GM12878 (cell line): ENCODE measurements at regions not wholly inside any gene's neighbourhood (a gene's known extent, or its start where the extent isn't known, plus 50 kb on each side); places are given as distances from the start of the nearest gene placed in this dataset.

Experiments
- ATAC-seq: fragments of 200-7000 bp; cut with Tn5 transposase; 3 replicates; pipeline ENCODE4 v1.9.1; 2020; ENCODE audit warnings: mild to moderate bottlenecking, moderate library complexity
- BruUV-seq: library from RNA; stranded (reverse); fragments of 400-500 nt; replicated peaks from 2 replicates; lab custom pipeline; 2021; lab: Mats Ljungman, UMichigan
- CTCF ChIA-PET: fragments of 300-600 bp; sonication (Branson Sonifier 250); formaldehyde crosslinking; extraction: SDS; loops from one replicate; lab custom pipeline; 2021; ENCODE audit warnings: inconsistent platforms; lab: Yijun Ruan, JAX
- POLR2A ChIA-PET: fragments of 350-600 bp; formaldehyde crosslinking; extraction: SDS; loops from one replicate; lab custom pipeline; 2021; ENCODE audit warnings: inconsistent platforms; lab: Charles Lee
- RAD21 ChIA-PET: fragments of 300-600 bp; sonication (Branson Sonifier 250); formaldehyde crosslinking; loops from one replicate; lab custom pipeline; 2023; ENCODE audit warnings: antibody characterized with exemption; ENCODE audit not compliant: unreplicated experiment; lab: Charles Lee
- SMC1A ChIA-PET: fragments of 300-600 bp; sonication (Branson Sonifier 250); formaldehyde crosslinking; loops from one replicate; lab custom pipeline; 2023; ENCODE audit not compliant: unreplicated experiment, uncharacterized antibody; lab: Charles Lee
- DNase-seq: peaks from one replicate; pipeline ENCODE4 v3.0.0-alpha.2; 2011; ENCODE audit warnings: low read depth, low spot score
- FAIRE-seq: peaks from 3 replicates; lab custom pipeline; 2011; peaks lifted over from hg19 to GRCh38; lab: Jason Lieb, UNC
- H2AFZ ChIP-seq: 2 replicates; pipeline ENCODE4 v1.6.0; 2011; ENCODE audit warnings: low read depth, low read length, control low read depth; ENCODE audit not compliant: control insufficient read depth
- H3K27ac ChIP-seq: 2 replicates; pipeline ENCODE4 v1.5.1; 2011; ENCODE audit warnings: control low read depth; ENCODE audit not compliant: control insufficient read depth, insufficient read depth
- H3K27me3 ChIP-seq, 2 experiments: replicated peaks in 1 of 2; 2 replicates each; pipeline versions ENCODE4 v1.6.0 to v1.6.1; 2011; ENCODE audit warnings: low read length in 1 of 2; ENCODE audit not compliant: control insufficient read depth in 2 of 2, insufficient read depth in 2 of 2
- H3K36me3 ChIP-seq, 2 experiments: 2 replicates each; pipeline ENCODE4 v1.5.1; 2011; ENCODE audit warnings: low read length in 1 of 2; ENCODE audit not compliant: control insufficient read depth in 2 of 2, insufficient read depth in 2 of 2
- H3K4me1 ChIP-seq: 2 replicates; pipeline ENCODE4 v1.6.1; 2011; ENCODE audit warnings: mild to moderate bottlenecking, low read length, moderate library complexity, mixed read lengths; ENCODE audit not compliant: control insufficient read depth, insufficient read depth
- H3K4me2 ChIP-seq: 2 replicates; pipeline ENCODE4 v1.6.0; 2011; ENCODE audit warnings: control low read depth; ENCODE audit not compliant: control insufficient read depth, insufficient read depth
- H3K4me3 ChIP-seq: fragments of 200-600 bp; sonication (generic); 2 replicates; pipeline ENCODE4 v1.5.1; 2016
- H3K79me2 ChIP-seq: 2 replicates; pipeline ENCODE4 v1.6.0; 2011; ENCODE audit warnings: low read length; ENCODE audit not compliant: control insufficient read depth, insufficient read depth
- H3K9ac ChIP-seq: 2 replicates; pipeline ENCODE4 v1.8.0; 2011; ENCODE audit warnings: low read length, control low read depth, mixed read lengths; ENCODE audit not compliant: control insufficient read depth, insufficient read depth
- H3K9me3 ChIP-seq: replicated peaks from 3 replicates; pipeline ENCODE4 v1.5.1; 2011; ENCODE audit warnings: mild to moderate bottlenecking, low read length; ENCODE audit not compliant: control insufficient read depth, insufficient read depth
- H4K20me1 ChIP-seq: 2 replicates; pipeline ENCODE4 v1.6.0; 2011; ENCODE audit not compliant: control insufficient read depth, insufficient read depth
- CHD4 ChIP-seq: fragments of 200-600 bp; sonication (generic); IDR thresholded peaks from 2 replicates; pipeline ENCODE4 v1.6.1; 2016; ENCODE audit warnings: mild to moderate bottlenecking
- CREB1 ChIP-seq: IDR thresholded peaks from 2 replicates; pipeline ENCODE4 v1.6.1; 2012; ENCODE audit warnings: low read depth, mild to moderate bottlenecking, inconsistent platforms
- FOXK2 ChIP-seq: fragments of 450-650 bp; IDR thresholded peaks from 2 replicates; pipeline ENCODE4 v1.6.1; 2017; ENCODE audit warnings: mild to moderate bottlenecking, moderate library complexity
- GABPA ChIP-seq: IDR thresholded peaks from 2 replicates; pipeline ENCODE4 v1.6.1; 2014; ENCODE audit warnings: antibody characterized with exemption, low read depth, mild to moderate bottlenecking, inconsistent platforms
- IKZF2 ChIP-seq, 2 experiments: fragments of 450-650 bp; IDR thresholded peaks; 2 replicates each; pipeline ENCODE4 v1.6.1; 2017; ENCODE audit warnings: mild to moderate bottlenecking in 2 of 2, moderate library complexity in 2 of 2
- JUNB ChIP-seq: IDR thresholded peaks from 2 replicates; pipeline ENCODE4 v1.6.1; 2016; ENCODE audit warnings: antibody characterized with exemption, mild to moderate bottlenecking
- NR2C1 ChIP-seq: fragments of 450-650 bp; IDR thresholded peaks from 2 replicates; pipeline ENCODE4 v1.6.1; 2017; ENCODE audit warnings: antibody characterized with exemption, mild to moderate bottlenecking, moderate library complexity
- PML ChIP-seq: IDR thresholded peaks from 2 replicates; pipeline ENCODE4 v1.6.1; 2012; ENCODE audit warnings: low read length, inconsistent platforms
- REST ChIP-seq: IDR thresholded peaks from 2 replicates; pipeline ENCODE4 v1.6.1; 2012; ENCODE audit warnings: mild to moderate bottlenecking, low read depth, low read length
- STAT1 ChIP-seq: fragments of 450-650 bp; conservative IDR thresholded peaks from 2 replicates; pipeline ENCODE4 v1.6.1; 2014; ENCODE audit warnings: antibody characterized with exemption, mild to moderate bottlenecking
- TARDBP ChIP-seq: IDR thresholded peaks from 2 replicates; pipeline ENCODE4 v1.6.1; 2016; ENCODE audit warnings: borderline replicate concordance
- whole genome bisulfite sequencing: methylation state at CpG from one replicate; pipeline ENCODE4 v1.1.6; 2016; ENCODE audit warnings: low lambda C conversion rate; ENCODE audit not compliant: insufficient replicate concordance, insufficient coverage; ENCODE audit errors: missing lambda C conversion rate; 5-methylcytosine and 5-hydroxymethylcytosine counted together
- in situ Hi-C: fragments of 300-500 bp; cut with MboI; formaldehyde crosslinking; loops from 9 replicates; pipeline ENCODE4 v1.14.3; 2018; ENCODE audit warnings: mixed read lengths
- intact Hi-C: fragments of 100-400 bp; cut with micrococcal nuclease; formaldehyde crosslinking; loops from one replicate; pipeline ENCODE4 v1.14.2; 2022; ENCODE audit not compliant: unreplicated experiment

GRCh38 chr2:235191486-235191885 is 239.7 kb downstream of the SH3BP4 start:
- ChIA-PET RAD21 (no interaction called here), CTCF (no interaction called here), SMC1A (no interaction called here), POLR2A (no interaction called here)
- H3K9ac ChIP-seq, result no peak overlapping the region
- no peaks in the 10 kb centered on the region for H3K79me2 ChIP-seq
- intact Hi-C loops (no loop called here), in situ Hi-C loops (no loop called here)
- no peak overlapping the region for H3K27ac ChIP-seq
- no TSS peak for BruUV-seq
- no peak for FAIRE-seq
- no peak overlapping the region for H2AFZ ChIP-seq
- H3K36me3 ChIP-seq, result no peaks in the 10 kb centered on the region
- H3K4me1 ChIP-seq, result no peaks in the 10 kb centered on the region
- no peak overlapping the region for H3K4me2 ChIP-seq
- H4K20me1 ChIP-seq, result no peaks in the 10 kb centered on the region
- WGBS, result 40% methylated on average over 15 of the region's 15 CpGs
- DNase-seq, result no peak
- no peak for ATAC-seq
- H3K4me3 ChIP-seq, result no peak overlapping the region
- no peaks in the 10 kb centered on the region for H3K27me3 ChIP-seq
- H3K9me3 ChIP-seq, result no peaks in the 10 kb centered on the region
- TF ChIP-seq FOXK2 (no peak), STAT1 (no peak)

- intact Hi-C loops, result no loop called here
- DNase-seq (no peak), ATAC-seq (no peak), FAIRE-seq (no peak)
- Histone ChIP-seq H3K9ac (no peak overlapping the region), H3K4me3 (no peak overlapping the region), H3K27ac (no peak overlapping the region), H4K20me1 (no peaks in the 10 kb centered on the region), H3K9me3 (no peaks in the 10 kb centered on the region), H3K4me1 (no peaks in the 10 kb centered on the region), H3K27me3 (no peaks in the 10 kb centered on the region), H3K36me3 (no peaks in the 10 kb centered on the region), H3K4me2 (no peak overlapping the region), H2AFZ (no peak overlapping the region), H3K79me2 (no peaks in the 10 kb centered on the region)
- BruUV-seq, result no TSS peak
- ChIA-PET POLR2A (no interaction called here), CTCF (no interaction called here), SMC1A (no interaction called here), RAD21 (no interaction called here)
- TF ChIP-seq JUNB (no peak), IKZF2 (IDR thresholded peaks at IDR 0.05) (no peak), REST (no peak), TARDBP (no peak), CHD4 (no peak), PML (no peak), CREB1 (no peak), GABPA (no peak), NR2C1 (no peak)
- in situ Hi-C loops, result no loop called here
- 68% methylated on average over 12 of the region's 15 CpGs for WGBS
These were observed 240.2 kb downstream of the SH3BP4 start for GRCh38 chr2:235191978-235192377.
